NOMO-1 treated with DMSO at 0.1 percent for 48 hours (cell line): ENCODE measurements at regions not wholly inside any gene's neighbourhood (a gene's known extent, or its start where the extent isn't known, plus 50 kb on each side); places are given as distances from the start of the nearest gene placed in this dataset.

Source experiments
- DNase-seq: peaks from one replicate; lab custom pipeline; 2025; ENCODE audit not compliant: unreplicated experiment; lab: John Stamatoyannopoulos, UW

DNA sequence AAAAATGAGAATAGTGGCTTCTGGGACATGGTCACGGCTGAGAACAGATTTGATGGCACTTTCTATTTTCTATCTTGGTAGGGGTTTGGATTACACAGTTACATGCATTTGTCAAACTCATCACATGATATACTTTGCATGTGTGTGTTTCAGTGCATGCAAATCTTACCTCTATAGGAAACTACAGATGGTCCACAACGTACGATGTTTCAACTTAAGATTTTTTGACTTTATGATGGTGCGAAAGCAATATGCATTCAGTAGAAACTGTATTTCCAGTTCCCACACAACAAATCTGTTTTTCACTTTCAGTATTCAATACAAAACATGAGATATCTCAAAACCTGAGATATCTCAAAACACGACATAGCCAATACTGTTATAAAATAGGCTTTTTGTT lies 231.8 kb upstream of the SPTLC3 start:
- DNase-seq, result no peak

DNA sequence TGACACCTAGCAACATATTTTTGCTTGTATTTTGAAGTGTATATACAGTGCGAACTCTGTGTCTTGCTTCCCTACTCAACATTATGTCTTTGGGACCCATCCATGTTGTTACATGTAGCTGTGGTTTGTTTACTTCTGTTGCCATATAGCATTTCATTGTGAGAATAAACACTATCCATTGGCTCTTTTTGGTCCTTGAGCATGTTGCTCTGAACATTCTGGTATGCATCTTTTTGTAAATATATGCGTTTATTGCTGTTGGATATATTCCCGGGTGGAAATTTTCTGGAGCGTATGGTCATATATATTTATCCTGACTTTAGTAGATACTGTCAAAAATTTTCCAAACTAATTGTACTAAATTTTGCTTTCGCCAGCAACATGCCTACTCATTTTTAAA lies 222.5 kb upstream of the SPTLC3 start:
- DNase-seq, result no peak

DNA sequence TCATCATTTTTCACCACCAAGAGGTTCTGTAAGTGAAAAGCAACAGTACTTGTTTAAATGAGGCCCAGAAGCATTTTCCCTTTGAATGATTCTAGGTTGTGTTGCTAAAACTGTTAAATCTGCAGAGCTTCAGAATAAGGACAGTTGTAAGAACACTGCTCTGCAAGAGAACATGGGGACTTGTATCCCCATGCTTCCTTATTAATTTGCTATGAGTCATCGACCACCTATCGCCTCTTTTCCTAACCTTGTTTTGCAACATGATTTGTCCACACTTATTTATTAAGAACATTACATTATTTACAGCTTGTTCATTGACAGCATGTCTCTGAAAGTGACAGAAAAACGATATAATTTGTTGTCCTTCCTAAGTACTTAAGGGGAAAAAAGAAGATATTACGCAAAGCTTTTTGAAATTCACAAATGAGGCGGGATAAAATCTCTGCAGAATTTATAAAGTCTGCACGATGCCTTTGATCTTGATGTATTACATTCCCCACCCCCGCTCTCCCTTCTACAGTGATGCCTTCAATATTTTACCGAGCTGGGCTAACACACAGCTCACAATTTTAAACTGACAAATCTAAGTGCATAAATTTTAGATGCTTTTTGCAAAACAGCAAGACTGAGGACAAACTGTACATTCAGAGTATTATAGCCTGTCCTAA lies 220.0 kb upstream of the SPTLC3 start:
- no peak for DNase-seq

DNA sequence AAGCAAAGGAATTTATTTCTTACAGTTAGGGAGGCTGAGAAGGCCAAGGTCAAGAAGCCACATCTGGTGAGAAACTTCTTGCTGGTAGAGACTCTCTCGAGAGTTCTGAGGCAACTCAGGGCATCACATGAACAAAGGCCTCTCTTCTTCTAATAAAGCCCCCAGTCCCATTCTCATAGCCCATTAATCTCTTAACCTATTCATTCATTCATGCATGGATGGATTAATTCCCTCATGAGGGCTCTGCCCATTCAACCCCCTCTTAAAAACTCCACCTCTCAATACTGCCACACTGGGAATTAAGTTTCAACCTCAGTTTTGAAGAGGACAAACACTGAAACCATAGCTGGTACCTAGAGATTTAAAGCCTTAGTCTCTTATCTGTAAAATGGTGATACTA lies 217.9 kb upstream of the SPTLC3 start:
- DNase-seq, result no peak

DNA sequence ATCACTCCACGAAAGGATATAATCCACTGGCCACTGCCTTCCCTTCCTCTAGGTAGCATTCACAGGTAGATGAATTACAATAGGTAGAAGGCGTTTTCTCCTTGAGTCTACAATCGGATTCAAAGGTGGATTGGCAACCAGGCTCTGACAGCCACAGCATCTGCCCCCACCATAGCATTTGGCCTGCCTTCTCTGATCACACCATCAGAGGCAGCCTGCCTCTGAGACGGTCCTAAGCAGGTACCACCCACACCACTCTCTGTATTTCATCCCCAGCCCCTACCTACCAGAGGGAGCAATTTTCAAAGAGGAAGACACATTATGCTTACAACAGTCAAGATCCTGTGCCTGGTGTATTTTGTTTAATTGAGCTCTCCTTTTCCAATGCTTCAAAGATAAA lies 210.5 kb upstream of the SPTLC3 start:
- no peak for DNase-seq

DNA sequence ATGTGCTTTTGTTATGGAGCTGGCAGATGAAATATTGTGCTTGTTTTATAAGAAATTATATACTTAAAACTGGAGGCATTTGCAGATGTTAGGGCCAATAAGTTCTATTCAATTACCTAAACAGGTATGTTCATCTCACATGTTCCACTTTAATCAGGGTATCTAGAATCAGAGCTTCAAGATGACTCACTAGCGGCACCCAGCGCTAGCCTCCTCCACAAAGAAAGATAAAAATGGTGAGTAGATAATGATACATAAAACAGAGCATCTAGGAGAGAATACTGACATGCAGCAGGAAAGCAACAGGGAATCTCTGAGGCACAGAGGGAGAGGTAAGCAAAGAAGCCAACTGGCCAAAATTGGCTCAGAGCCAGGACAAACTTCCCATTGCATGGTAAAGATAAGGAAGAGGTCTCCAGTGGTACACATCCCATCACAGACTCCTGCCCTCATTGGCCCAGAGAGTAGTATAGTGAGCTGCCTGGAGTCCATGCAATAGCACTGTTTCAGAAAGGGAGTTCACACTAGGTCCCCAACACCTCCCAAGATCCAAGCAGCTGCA lies 200.7 kb upstream of the SPTLC3 start:
- DNase-seq, result no peak

DNA sequence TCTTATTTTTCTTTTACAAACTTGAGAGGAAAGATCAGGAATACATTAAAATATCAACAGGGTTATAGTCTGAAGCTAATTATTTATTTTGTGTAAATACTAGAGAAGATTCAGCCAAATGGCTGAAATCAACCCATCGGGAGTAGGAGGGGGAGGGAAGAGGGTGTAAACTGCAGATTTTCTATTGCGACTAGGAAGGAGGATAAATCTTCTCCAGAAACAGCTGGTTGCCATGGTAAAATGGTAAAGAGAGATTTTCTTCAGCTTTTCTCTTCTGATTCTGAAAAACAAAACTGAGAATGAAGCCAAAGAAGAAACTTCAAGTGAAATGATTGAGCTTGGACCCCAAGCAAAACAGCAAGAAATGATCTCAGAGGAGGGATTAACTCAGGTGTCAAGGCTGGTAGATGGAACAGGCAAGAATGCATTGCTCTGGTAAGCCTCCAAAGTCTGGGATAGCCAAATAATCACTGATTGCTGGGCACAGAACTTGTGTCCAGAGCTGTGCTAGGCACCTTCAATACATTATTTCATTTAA lies 193.5 kb upstream of the SPTLC3 start:
- DNase-seq, result no peak

DNA sequence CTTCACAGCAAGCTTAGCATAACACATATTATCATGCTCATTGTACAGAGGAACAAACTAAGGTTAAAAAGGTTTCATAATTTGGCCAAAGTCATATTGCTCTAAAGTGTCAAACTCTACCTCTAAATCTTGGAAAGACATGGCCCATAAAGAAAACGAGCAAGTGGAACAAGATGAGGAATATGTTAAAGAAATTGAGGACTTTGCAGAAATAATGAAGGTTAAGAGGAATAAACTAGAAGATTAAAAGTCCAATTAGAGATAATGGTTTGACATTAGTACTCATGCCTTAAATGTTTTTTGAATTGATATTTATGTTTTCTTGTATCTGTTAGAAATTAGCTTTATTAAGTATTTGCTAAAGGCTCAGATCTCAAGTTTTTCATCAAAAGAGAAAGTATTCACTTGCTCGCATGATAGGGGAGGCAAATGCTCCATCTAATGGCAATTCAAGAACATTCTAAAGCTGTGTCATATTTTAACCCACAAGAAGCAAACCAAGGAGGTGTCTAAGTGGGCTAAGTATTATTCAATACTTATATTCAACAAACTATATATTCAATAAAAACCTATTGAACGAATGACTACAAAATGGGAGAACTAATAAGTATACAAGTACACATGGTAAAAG lies 192.9 kb upstream of the SPTLC3 start:
- DNase-seq, result no peak

DNA sequence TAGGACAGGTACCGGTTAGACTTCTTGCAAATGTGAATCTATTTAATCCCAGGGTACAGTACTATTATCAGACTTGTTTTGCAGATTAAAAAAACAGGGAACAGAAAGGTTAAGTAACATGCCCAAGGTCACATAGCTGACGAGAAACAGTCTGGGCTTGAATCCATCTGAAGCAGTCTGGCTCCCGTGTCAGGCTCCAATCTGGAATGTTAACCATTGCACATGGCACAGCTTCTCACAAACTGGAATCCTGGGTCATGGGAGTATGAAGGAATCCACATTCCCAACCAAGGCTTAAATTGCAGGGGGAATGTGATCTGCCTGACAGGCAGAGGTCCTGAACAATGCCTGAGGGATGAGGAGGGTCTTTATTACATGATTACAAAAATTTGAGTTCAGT lies 187.5 kb upstream of the SPTLC3 start:
- DNase-seq, result no peak

DNA sequence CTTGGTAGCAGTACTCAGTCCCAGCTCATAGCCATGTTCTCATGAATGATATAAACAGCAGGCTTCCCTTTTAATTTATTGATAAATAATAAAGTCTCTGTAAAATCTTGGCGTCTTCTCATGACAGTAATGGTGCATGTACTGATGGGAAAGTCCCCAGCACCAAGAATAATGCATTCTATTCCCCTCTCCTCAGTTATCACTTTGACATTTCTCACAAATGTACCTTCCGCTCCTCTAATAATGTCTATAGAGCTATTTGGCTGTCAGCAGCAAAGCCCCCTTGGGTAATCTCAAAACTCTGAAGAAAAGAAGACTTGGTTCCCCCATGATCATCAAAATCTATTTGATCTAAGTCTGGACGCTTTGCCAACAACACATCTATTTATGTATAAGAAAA lies 185.0 kb upstream of the SPTLC3 start:
- DNase-seq, result no peak

DNA sequence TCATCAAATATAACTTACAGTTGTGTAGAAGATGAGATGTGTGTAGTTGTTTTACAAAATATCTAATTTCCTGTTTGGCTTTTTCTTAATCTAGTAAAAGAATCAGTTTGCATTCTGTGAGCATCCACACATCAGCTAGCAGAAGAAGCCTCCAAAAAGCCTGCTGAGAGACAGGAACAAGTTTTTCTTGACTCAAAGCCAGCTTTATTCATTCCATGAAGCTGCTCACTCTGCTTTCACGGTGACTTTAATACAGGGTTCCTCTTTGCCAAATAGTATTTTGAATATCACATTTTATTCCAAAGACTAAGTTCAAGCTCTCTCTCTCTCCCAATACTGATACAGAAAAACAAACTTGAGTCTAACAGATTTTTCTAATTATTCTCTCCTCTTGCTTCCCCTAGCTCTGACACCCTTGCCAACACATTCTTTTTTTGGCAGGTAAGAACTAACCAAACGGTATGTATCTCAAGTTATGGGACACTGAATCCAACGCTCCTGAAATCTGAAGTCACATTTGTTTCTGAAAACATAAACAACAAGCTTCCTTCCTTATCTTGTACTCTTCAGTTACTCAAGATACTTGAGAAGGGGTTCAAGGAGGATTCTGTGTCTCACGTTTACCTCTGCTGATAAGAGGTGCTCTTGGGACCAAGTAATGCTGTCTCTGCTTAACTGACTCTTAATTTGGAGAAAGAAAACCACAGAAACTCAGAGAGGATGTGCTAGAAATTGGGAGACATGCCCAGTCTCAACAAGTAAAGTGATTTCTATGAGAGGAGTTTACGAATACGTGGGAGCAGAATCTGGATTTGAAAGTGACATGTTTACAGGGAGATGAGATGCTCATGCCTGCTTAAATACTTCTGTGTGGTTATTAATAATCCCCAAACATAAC lies 184.2 kb upstream of the SPTLC3 start:
- DNase-seq, result no peak

DNA sequence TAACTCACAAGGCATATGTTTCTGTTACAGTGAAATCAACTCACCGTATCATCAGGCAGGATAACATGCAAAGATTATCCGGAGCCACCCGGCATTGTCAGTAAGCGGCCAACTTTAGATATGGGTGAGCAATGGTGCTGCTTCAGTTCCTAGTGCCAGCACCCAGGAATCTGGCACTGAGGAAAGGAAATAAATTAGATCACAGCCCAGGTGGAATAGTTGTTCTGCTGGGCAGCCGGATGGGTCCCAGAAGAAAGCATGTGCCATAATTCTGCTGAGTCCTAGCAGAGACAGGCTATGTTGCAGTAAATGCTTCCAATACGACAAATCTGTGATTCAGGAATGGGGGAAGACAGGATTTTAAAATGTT lies 183.6 kb upstream of the SPTLC3 start:
- DNase-seq, result no peak

DNA sequence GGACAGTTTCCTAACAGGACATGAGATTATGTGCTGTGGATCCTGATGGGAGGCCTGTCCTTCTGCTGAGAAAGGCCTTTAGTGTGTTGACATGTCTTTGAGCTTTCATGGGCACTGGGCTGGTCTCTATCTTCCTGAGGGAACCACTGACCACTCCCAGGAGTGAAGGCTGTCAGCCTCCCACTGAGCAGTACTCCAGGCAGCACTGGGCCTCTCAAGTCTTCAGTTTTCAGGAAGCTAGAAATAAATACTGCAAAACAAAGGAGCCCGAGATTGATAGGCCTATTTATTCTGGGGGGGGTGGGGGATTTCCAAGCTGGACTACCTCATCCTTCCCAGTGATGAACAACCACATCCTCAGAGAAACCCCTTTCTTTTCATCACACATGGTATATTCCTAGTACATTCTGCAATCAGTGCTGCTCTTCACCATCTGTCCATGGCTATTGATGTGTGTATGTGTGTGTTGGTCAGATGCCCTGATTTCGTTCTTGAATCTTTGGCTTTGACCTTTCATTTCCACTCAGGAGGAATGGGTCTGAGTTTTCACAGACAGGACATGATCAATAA lies 180.9 kb upstream of the SPTLC3 start:
- DNase-seq, result no peak

DNA sequence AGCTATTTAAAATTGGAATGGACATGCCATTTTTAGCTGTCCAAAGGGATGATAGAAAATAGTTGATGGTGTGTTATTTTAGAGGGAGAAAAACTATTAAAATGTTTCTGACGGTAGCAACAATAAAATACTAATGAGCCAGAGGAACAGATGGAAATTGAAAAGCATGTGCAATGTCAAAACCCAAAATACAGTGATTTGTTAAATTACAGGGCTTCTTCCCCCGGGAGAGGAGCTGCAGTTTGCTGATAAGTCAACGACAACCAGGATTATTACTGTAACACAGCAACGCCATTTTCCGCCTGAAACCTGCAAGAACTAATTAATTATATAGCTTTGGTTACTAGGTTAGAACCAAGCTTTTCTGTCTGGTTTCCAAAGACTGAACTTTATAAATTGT lies 179.6 kb upstream of the SPTLC3 start:
- no peak for DNase-seq

DNA sequence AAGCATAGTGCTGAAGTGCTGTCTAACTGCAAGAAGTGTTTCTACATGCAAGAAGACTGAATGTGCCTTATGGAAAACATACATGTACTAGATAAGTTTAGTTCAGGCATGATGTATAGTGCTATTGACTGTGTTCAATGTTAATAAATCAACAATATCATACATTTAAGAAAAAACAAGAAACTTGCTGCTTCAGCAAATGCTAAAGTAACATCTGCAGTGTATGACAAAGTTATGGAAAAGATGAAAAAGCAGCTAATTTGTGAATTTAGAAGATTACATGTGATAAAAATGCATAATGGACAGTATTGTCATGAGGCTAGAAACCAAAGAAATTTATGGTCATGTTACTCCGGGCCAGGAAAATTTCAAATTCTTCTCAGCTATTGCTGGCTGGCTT lies 174.9 kb upstream of the SPTLC3 start:
- no peak for DNase-seq

DNA sequence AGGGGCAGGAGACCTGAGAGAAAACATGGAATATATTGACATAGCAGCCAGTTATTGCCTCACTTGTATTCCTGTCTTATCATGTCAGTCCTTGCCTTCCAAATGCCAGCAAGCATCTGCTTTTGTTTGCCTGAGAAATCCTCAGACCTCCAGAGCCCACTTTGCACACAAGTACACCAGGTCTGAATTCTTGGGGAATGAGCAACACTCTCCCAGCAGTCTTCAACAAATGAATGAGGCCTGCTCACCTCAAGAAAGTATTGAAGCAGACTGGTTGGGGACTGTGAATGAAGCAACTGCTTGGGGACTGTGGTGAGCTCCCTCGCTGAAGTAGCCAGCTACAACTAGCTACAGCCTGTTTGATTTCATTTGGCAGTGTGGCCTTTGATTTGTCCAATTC lies 172.8 kb upstream of the SPTLC3 start:
- DNase-seq, result no peak

DNA sequence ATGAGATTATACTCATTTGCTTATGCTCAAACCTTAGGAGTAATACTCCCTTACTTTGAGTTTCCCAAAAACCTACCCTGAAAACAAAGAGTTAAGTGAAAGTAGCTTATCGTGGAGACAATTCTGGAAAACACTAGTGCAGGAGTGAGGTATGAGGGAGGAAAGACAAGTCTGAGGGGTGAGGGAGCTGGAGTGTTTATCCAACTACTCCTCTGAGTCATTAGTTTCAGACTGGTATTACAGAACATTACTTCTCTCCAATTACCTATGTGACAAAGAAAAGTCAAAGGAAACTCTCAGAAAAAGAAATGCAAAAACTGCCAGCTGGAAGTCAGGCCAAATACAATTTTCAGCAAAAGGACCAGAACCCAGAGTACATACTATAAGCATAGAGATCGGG lies 171.1 kb upstream of the SPTLC3 start:
- DNase-seq, result no peak

DNA sequence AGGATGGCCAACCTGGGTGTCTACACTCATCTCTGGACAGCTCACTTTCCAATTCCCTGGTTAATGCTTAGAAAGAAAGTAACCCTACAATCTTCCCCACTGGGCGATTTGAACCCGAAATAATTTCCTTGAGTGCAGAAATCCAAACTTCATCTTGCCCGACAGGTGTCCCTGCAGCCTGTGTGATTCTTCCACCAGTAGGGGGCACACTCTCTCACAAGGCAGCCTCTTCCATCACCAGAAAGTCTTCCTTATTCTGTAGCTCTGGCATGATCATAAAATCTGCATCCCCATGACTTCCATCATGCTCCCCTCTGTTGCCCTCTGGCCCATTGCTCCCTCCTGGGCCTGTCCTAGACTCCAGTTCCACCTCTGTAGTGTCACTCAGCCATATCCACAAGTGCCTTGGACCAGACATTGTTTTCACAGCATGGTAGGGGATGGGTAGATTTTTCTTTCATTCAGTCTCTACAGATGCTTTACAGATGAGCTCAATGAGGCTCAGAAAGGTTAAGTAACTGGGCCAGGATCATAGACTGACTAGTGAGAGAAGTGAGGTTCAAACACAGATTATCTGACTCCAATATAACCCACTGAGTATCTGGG lies 170.4 kb upstream of the SPTLC3 start:
- no peak for DNase-seq

DNA sequence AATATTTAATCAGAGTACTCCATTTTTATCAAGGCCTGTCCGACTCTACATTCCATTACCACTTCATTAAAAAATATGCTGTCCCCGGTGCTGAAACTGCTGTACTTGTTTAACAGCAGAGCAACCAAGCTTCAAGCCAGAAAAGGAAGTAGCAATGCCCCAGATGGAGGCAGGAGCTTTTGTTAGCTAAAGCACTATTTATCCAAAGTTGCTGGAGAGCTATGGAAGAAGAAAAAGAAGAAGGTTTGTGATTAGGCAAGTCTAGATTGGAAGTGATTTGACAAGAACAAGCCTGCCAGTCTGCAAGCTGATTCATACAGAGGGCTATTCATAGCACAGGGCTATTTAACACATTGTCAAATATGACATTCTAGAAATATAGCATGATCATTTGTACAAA lies 160.9 kb upstream of the SPTLC3 start:
- DNase-seq, result no peak

DNA sequence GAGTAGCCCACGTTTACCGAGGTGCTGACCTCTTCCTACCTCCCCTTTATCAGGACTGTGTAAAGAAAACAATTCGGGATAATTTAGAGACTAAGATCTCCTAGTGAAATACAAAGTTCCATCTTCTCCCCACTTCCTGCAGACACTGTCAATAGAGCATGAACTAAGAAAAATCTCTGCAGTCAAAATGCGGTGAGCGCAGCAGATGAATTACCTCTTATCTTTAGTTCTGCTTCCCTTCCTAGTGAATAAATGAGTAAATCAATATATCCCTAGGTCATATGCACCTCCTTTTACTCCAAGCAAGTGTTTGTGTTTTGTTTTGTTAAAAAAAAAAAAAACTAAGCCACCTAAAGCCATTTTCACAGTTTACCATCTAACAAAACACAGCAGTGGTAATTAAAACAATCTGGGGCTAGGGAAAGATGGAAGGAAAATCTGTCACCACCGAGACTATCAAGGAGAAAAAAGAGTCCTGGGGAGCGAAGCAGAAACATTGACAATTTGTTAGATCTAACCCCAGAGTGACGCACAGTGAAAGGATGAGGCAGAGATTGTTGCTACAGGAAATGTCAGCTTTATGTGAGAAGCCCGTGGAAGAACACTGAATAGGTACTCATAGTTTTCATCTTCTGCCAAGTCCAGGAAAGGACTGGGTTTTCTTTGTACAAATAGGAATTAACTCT lies 159.4 kb upstream of the SPTLC3 start:
- DNase-seq, result no peak
